ENCODE measurements at regions not wholly inside any gene's neighbourhood (a gene's known extent, or its start where the extent isn't known, plus 50 kb on each side); places are given as distances from the start of the nearest gene placed in this dataset.

- no peaks in the 10 kb centered on the region for H3K4me1 ChIP-seq
- H3K27me3 ChIP-seq, result no peaks in the 10 kb centered on the region
- H3K27ac ChIP-seq, result no peak overlapping the region
- H3K36me3 ChIP-seq, result no peaks in the 10 kb centered on the region
- no peak for DNase-seq
- intact Hi-C loops (cut with DNase I; ENCODE audit: low total_unique reads), result no loop called here
- TF ChIP-seq, protein P1, sequence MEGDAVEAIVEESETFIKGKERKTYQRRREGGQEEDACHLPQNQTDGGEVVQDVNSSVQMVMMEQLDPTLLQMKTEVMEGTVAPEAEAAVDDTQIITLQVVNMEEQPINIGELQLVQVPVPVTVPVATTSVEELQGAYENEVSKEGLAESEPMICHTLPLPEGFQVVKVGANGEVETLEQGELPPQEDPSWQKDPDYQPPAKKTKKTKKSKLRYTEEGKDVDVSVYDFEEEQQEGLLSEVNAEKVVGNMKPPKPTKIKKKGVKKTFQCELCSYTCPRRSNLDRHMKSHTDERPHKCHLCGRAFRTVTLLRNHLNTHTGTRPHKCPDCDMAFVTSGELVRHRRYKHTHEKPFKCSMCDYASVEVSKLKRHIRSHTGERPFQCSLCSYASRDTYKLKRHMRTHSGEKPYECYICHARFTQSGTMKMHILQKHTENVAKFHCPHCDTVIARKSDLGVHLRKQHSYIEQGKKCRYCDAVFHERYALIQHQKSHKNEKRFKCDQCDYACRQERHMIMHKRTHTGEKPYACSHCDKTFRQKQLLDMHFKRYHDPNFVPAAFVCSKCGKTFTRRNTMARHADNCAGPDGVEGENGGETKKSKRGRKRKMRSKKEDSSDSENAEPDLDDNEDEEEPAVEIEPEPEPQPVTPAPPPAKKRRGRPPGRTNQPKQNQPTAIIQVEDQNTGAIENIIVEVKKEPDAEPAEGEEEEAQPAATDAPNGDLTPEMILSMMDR (IDR thresholded peaks at IDR 0.05), result no peak
- no peak for TF ChIP-seq POLR2A (IDR thresholded peaks at IDR 0.05)
- H3K9me3 ChIP-seq, result no peaks in the 10 kb centered on the region
- H3K4me3 ChIP-seq, result no peak overlapping the region
Measured at GRCh38 chr5:67315082-67315989, 118.7 kb upstream of the CD180 start.

DNA sequence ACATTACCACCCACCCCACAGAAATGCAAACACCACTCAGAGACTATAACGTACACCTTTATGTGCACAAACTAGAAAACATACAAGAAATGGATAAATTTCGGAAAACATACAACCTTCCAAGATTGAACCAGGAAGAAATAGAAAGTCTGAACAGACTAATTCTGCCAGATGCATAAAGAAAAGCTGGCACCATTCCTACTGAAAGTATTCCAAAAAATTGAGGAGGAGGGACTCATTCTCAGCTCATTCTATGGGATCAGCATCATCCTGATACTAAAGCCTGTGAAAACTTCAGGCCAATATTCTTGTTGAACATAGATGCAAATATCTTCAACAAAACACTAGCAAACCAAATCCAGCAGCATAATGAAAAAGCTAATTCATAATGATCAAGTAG, 115.1 kb upstream of the CD180 start:
- Histone ChIP-seq H3K4me1 (no peaks in the 10 kb centered on the region), H3K36me3 (no peaks in the 10 kb centered on the region), H3K4me3 (no peak overlapping the region), H3K27ac (no peak overlapping the region), H3K27me3 (no peaks in the 10 kb centered on the region), H3K9me3 (no peaks in the 10 kb centered on the region)
- intact Hi-C loops (cut with DNase I; ENCODE audit: low total_unique reads), result no loop called here
- TF ChIP-seq, protein P1 (IDR thresholded peaks at IDR 0.05), result no peak
- no peak for TF ChIP-seq POLR2A (IDR thresholded peaks at IDR 0.05)
- DNase-seq, result no peak

GRCh38 chr5:67311208-67311607, 114.6 kb upstream of the CD180 start:
- no peak for DNase-seq
- TF ChIP-seq POLR2A (IDR thresholded peaks at IDR 0.05), result no peak
- TF ChIP-seq, protein P1 (IDR thresholded peaks at IDR 0.05), result no peak
- Histone ChIP-seq H3K27me3 (no peaks in the 10 kb centered on the region), H3K4me3 (no peak overlapping the region), H3K36me3 (no peaks in the 10 kb centered on the region), H3K27ac (no peak overlapping the region), H3K4me1 (peaks cover 0 to 2% of the 10 kb centered on the region in 2 donors), H3K9me3 (no peaks in the 10 kb centered on the region)
- intact Hi-C loops (cut with DNase I; ENCODE audit: low total_unique reads), result no loop called here

- no peaks in the 10 kb centered on the region for H3K9me3 ChIP-seq
- H3K27me3 ChIP-seq, result no peaks in the 10 kb centered on the region
- no peak for TF ChIP-seq POLR2A (IDR thresholded peaks at IDR 0.05)
- TF ChIP-seq, protein P1 (IDR thresholded peaks at IDR 0.05), result no peak
- DNase-seq, result no peak
- intact Hi-C loops (cut with DNase I; ENCODE audit: low total_unique reads), result no loop called here
- H3K4me3 ChIP-seq, result no peak overlapping the region
- H3K27ac ChIP-seq, result no peak overlapping the region
- peaks cover 0 to 7% of the 10 kb centered on the region in 2 donors for H3K4me1 ChIP-seq
- H3K36me3 ChIP-seq, result no peaks in the 10 kb centered on the region
Measured at GRCh38 chr5:67310740-67311139, 114.1 kb upstream of the CD180 start.

GRCh38 chr5:67310169-67310568, 113.6 kb upstream of the CD180 start:
- no peaks in the 10 kb centered on the region for H3K36me3 ChIP-seq
- TF ChIP-seq, protein P1 (IDR thresholded peaks at IDR 0.05), result no peak
- TF ChIP-seq POLR2A (IDR thresholded peaks at IDR 0.05), result no peak
- intact Hi-C loops (cut with DNase I; ENCODE audit: low total_unique reads), result no loop called here
- DNase-seq, result no peak
- no peaks in the 10 kb centered on the region for H3K9me3 ChIP-seq
- peaks cover 0 to 10% of the 10 kb centered on the region in 2 donors for H3K4me1 ChIP-seq
- H3K27me3 ChIP-seq, result no peaks in the 10 kb centered on the region
- no peak overlapping the region for H3K27ac ChIP-seq
- H3K4me3 ChIP-seq, result no peak overlapping the region

All from uterus (tissue), 3 donors.